Stimulated activated CD8-positive, alpha-beta memory T cell treated with anti-CD3 and anti-CD28 coated beads, Interleukin-7, amount 100 ng/mL, for 24 hours (primary cell): ENCODE measurements at regions not wholly inside any gene's neighbourhood (a gene's known extent, or its start where the extent isn't known, plus 50 kb on each side); places are given as distances from the start of the nearest gene placed in this dataset.

ENCODE experiments used
- DNase-seq: peaks from one replicate; pipeline ENCODE4 v3.0.0-alpha.2; 2020; ENCODE audit warnings: low read depth

GRCh38 chr9:38154501-38155421, 85.7 kb upstream of the SHB start:
- DNase-seq: no peak

- no peak for DNase-seq
Measured at GRCh38 chr9:38153910-38154291, 84.9 kb upstream of the SHB start.

- DNase-seq: no peak
Measured at GRCh38 chr9:38153152-38153909, 84.3 kb upstream of the SHB start.

GRCh38 chr9:38149647-38150046, 80.6 kb upstream of the SHB start:
- no peak for DNase-seq

GRCh38 chr9:38146844-38147243, 77.8 kb upstream of the SHB start:
- DNase-seq: no peak

GRCh38 chr9:38145526-38146053, 76.6 kb upstream of the SHB start:
- no peak for DNase-seq

- no peak for DNase-seq
Measured at GRCh38 chr9:38144421-38144820, 75.4 kb upstream of the SHB start.

- no peak for DNase-seq
Measured at GRCh38 chr9:38141746-38142591, 72.9 kb upstream of the SHB start.

GRCh38 chr9:38138276-38138675, 69.2 kb upstream of the SHB start:
- DNase-seq: no peak

- DNase-seq: no peak
Measured at GRCh38 chr9:38137342-38137741, 68.3 kb upstream of the SHB start.

GRCh38 chr9:38136386-38136785, 67.4 kb upstream of the SHB start:
- no peak for DNase-seq

- no peak for DNase-seq
Measured at GRCh38 chr9:38134611-38135237, 65.7 kb upstream of the SHB start.

- DNase-seq: no peak
Measured at GRCh38 chr9:38133595-38133994, 64.6 kb upstream of the SHB start.

GRCh38 chr9:38132956-38133355, 63.9 kb upstream of the SHB start:
- DNase-seq: no peak

- no peak for DNase-seq
Measured at GRCh38 chr9:38131729-38132128, 62.7 kb upstream of the SHB start.

GRCh38 chr9:38130724-38131123, 61.7 kb upstream of the SHB start:
- no peak for DNase-seq

- no peak for DNase-seq
Measured at GRCh38 chr9:38129366-38129765, 60.3 kb upstream of the SHB start.

GRCh38 chr9:38128752-38129270, 59.8 kb upstream of the SHB start:
- DNase-seq: no peak

GRCh38 chr9:38127271-38127839, 58.3 kb upstream of the SHB start:
- DNase-seq: no peak

- no peak for DNase-seq
Measured at GRCh38 chr9:38126730-38127129, 57.7 kb upstream of the SHB start.

GRCh38 chr9:38125889-38126288, 56.9 kb upstream of the SHB start:
- no peak for DNase-seq
